ENCODE measurements at regions not wholly inside any gene's neighbourhood (a gene's known extent, or its start where the extent isn't known, plus 50 kb on each side); places are given as distances from the start of the nearest gene placed in this dataset.
A peak's percentile ranks its signal among the peaks of the same experiment; 100 is the strongest.

GRCh38 chr9:120289098-120289497 lies 290.9 kb downstream of the CDK5RAP2 start:
- POLR2A ChIA-PET, result no interaction called here
- peaks cover 0 to 8% (median 0%) of the 10 kb centered on the region in 9 donors for H3K9me3 Mint-ChIP-seq
- no peak overlapping the region for H3K4me3 Mint-ChIP-seq
- DNase-seq, result no peak
- H3K27ac Mint-ChIP-seq, result no peak overlapping the region
- peaks cover 0 to 6% (median 0%) of the 10 kb centered on the region in 3 donors for H3K36me3 Mint-ChIP-seq
- no peak for ATAC-seq
- H3K4me1 Mint-ChIP-seq, result no peaks in the 10 kb centered on the region
- peaks cover 2 to 16% (median 8%) of the 10 kb centered on the region in 5 donors for H3K27me3 Mint-ChIP-seq

- ATAC-seq (no peak), DNase-seq (no peak)
- Mint-ChIP-seq H3K4me3 (no peak overlapping the region), H3K4me1 (no peaks in the 10 kb centered on the region), H3K27ac (no peak overlapping the region), H3K9me3 (peaks cover 0 to 8% (median 2%) of the 10 kb centered on the region in 9 donors), H3K27me3 (peaks cover 8 to 20% (median 17%) of the 10 kb centered on the region in 5 donors), H3K36me3 (peaks cover 0 to 6% (median 0%) of the 10 kb centered on the region in 3 donors)
- POLR2A ChIA-PET, result no interaction called here
Observed at GRCh38 chr9:120286530-120286929, 293.4 kb downstream of the CDK5RAP2 start.

GRCh38 chr9:120284821-120285220 lies 295.1 kb downstream of the CDK5RAP2 start:
- Mint-ChIP-seq H3K4me1 (no peaks in the 10 kb centered on the region), H3K27ac (no peak overlapping the region), H3K4me3 (no peak overlapping the region), H3K36me3 (no peaks in the 10 kb centered on the region), H3K27me3 (peaks cover 8 to 28% (median 19%) of the 10 kb centered on the region in 5 donors), H3K9me3 (peaks cover 0 to 8% (median 0%) of the 10 kb centered on the region in 9 donors)
- no peak for DNase-seq
- no peak for ATAC-seq
- POLR2A ChIA-PET, result no interaction called here

- H3K4me1 Mint-ChIP-seq, result no peaks in the 10 kb centered on the region
- ATAC-seq (no peak), DNase-seq (no peak)
- H3K27me3 Mint-ChIP-seq, result peaks cover 12 to 42% (median 25%) of the 10 kb centered on the region in 5 donors
- peaks cover 0 to 9% (median 3%) of the 10 kb centered on the region in 3 donors for H3K36me3 Mint-ChIP-seq
- no peak overlapping the region for H3K27ac Mint-ChIP-seq
- H3K4me3 Mint-ChIP-seq, result no peak overlapping the region
- POLR2A ChIA-PET, result no interaction called here
- H3K9me3 Mint-ChIP-seq, result peaks cover 0 to 15% (median 7%) of the 10 kb centered on the region in 9 donors
Observed at GRCh38 chr9:120281665-120282064, 298.3 kb downstream of the CDK5RAP2 start.

- peaks cover 0 to 11% (median 0%) of the 10 kb centered on the region in 3 donors for H3K36me3 Mint-ChIP-seq
- H3K9me3 Mint-ChIP-seq, result peaks cover 2 to 32% (median 18%) of the 10 kb centered on the region in 9 donors
- POLR2A ChIA-PET, result no interaction called here
- no peak for ATAC-seq
- peaks cover 1 to 25% (median 9%) of the 10 kb centered on the region in 5 donors for H3K27me3 Mint-ChIP-seq
- no peak overlapping the region for H3K4me3 Mint-ChIP-seq
- H3K4me1 Mint-ChIP-seq, result no peaks in the 10 kb centered on the region
- DNase-seq, result no peak
- H3K27ac Mint-ChIP-seq, result no peak overlapping the region
Observed at GRCh38 chr9:120267929-120268328, 312.0 kb downstream of the CDK5RAP2 start.

GRCh38 chr9:120265791-120266190 lies 314.2 kb downstream of the CDK5RAP2 start:
- H3K4me1 Mint-ChIP-seq, result no peaks in the 10 kb centered on the region

GRCh38 chr9:120264528-120264927 lies 315.4 kb downstream of the CDK5RAP2 start:
- peaks cover 2 to 20% (median 11%) of the 10 kb centered on the region in 5 donors for H3K27me3 Mint-ChIP-seq
- H3K27ac Mint-ChIP-seq, result no peak overlapping the region
- POLR2A ChIA-PET, result no interaction called here
- H3K9me3 Mint-ChIP-seq, result peaks cover 0 to 6% (median 3%) of the 10 kb centered on the region in 9 donors
- DNase-seq, result no peak
- no peak overlapping the region for H3K4me3 Mint-ChIP-seq
- no peak for ATAC-seq
- no peaks in the 10 kb centered on the region for H3K4me1 Mint-ChIP-seq
- no peaks in the 10 kb centered on the region for H3K36me3 Mint-ChIP-seq

More at GRCh38 chr9:120265791-120266190, 314.2 kb downstream of the CDK5RAP2 start:
- no peak for ATAC-seq
- DNase-seq, result no peak
- POLR2A ChIA-PET, result no interaction called here
- Mint-ChIP-seq H3K4me3 (no peak overlapping the region), H3K27ac (no peak overlapping the region), H3K36me3 (no peaks in the 10 kb centered on the region), H3K27me3 (peaks cover 1 to 20% (median 7%) of the 10 kb centered on the region in 5 donors), H3K9me3 (peaks cover 0 to 11% (median 6%) of the 10 kb centered on the region in 9 donors)

GRCh38 chr9:120263836-120264235 lies 316.1 kb downstream of the CDK5RAP2 start:
- peaks cover 0 to 6% (median 3%) of the 10 kb centered on the region in 9 donors for H3K9me3 Mint-ChIP-seq
- no peaks in the 10 kb centered on the region for H3K36me3 Mint-ChIP-seq
- no peak overlapping the region for H3K27ac Mint-ChIP-seq
- H3K27me3 Mint-ChIP-seq, result peaks cover 4 to 25% (median 11%) of the 10 kb centered on the region in 5 donors
- POLR2A ChIA-PET, result no interaction called here
- DNase-seq, result no peak
- no peaks in the 10 kb centered on the region for H3K4me1 Mint-ChIP-seq
- no peak overlapping the region for H3K4me3 Mint-ChIP-seq
- no peak for ATAC-seq

GRCh38 chr9:120261419-120261818 lies 318.5 kb downstream of the CDK5RAP2 start:
- Mint-ChIP-seq H3K4me1 (no peaks in the 10 kb centered on the region), H3K27ac (no peak overlapping the region), H3K9me3 (peaks cover 0 to 5% (median 0%) of the 10 kb centered on the region in 9 donors), H3K4me3 (no peak overlapping the region), H3K36me3 (no peaks in the 10 kb centered on the region), H3K27me3 (peaks cover 7 to 30% (median 17%) of the 10 kb centered on the region in 5 donors)
- DNase-seq (no peak), ATAC-seq (no peak)
- POLR2A ChIA-PET, result no interaction called here

- Mint-ChIP-seq H3K27ac (no peak overlapping the region), H3K9me3 (peaks cover 0 to 1% (median 0%) of the 10 kb centered on the region in 9 donors), H3K36me3 (no peaks in the 10 kb centered on the region), H3K4me1 (no peaks in the 10 kb centered on the region), H3K27me3 (peaks cover 12 to 33% (median 16%) of the 10 kb centered on the region in 5 donors), H3K4me3 (no peak overlapping the region)
- POLR2A ChIA-PET, result no interaction called here
- ATAC-seq (no peak), DNase-seq (no peak)
Observed at GRCh38 chr9:120259100-120259499, 320.9 kb downstream of the CDK5RAP2 start.

- peaks cover 14 to 30% (median 16%) of the 10 kb centered on the region in 5 donors for H3K27me3 Mint-ChIP-seq
- POLR2A ChIA-PET, result no interaction called here
- peak overlapping the region in 1 of 10 donors; percentile 11 for H3K27ac Mint-ChIP-seq
- H3K36me3 Mint-ChIP-seq, result no peaks in the 10 kb centered on the region
- no peak overlapping the region for H3K4me3 Mint-ChIP-seq
- ATAC-seq (no peak), DNase-seq (no peak)
- H3K9me3 Mint-ChIP-seq, result peaks cover 0 to 3% (median 0%) of the 10 kb centered on the region in 9 donors
- no peaks in the 10 kb centered on the region for H3K4me1 Mint-ChIP-seq
Observed at GRCh38 chr9:120258096-120258495, 321.9 kb downstream of the CDK5RAP2 start.

GRCh38 chr9:120257483-120257882 lies 322.5 kb downstream of the CDK5RAP2 start:
- Mint-ChIP-seq H3K4me3 (no peak overlapping the region), H3K27ac (no peak overlapping the region), H3K36me3 (no peaks in the 10 kb centered on the region), H3K27me3 (peaks cover 15 to 36% (median 17%) of the 10 kb centered on the region in 5 donors), H3K4me1 (no peaks in the 10 kb centered on the region), H3K9me3 (peaks cover 0 to 5% (median 1%) of the 10 kb centered on the region in 9 donors)
- POLR2A ChIA-PET, result no interaction called here
- DNase-seq (no peak), ATAC-seq (no peak)

GRCh38 chr9:120256146-120256545 lies 323.8 kb downstream of the CDK5RAP2 start:
- Mint-ChIP-seq H3K27ac (no peak overlapping the region), H3K9me3 (peaks cover 0 to 12% (median 0%) of the 10 kb centered on the region in 9 donors), H3K36me3 (no peaks in the 10 kb centered on the region), H3K4me3 (no peak overlapping the region), H3K4me1 (no peaks in the 10 kb centered on the region), H3K27me3 (peaks cover 17 to 45% (median 20%) of the 10 kb centered on the region in 5 donors)
- ATAC-seq (no peak), DNase-seq (no peak)
- POLR2A ChIA-PET, result no interaction called here

GRCh38 chr9:120252248-120252647 lies 327.7 kb downstream of the CDK5RAP2 start:
- Mint-ChIP-seq H3K4me1 (no peaks in the 10 kb centered on the region), H3K4me3 (no peak overlapping the region), H3K36me3 (no peaks in the 10 kb centered on the region), H3K27ac (no peak overlapping the region), H3K9me3 (peaks cover 0 to 12% (median 4%) of the 10 kb centered on the region in 9 donors), H3K27me3 (peaks cover 9 to 34% (median 20%) of the 10 kb centered on the region in 5 donors)
- DNase-seq (no peak), ATAC-seq (no peak)
- POLR2A ChIA-PET, result no interaction called here

All from naive thymus-derived CD8-positive, alpha-beta T cell (primary cell).